OCI-LY7 (cell line): ENCODE measurements at regions not wholly inside any gene's neighbourhood (a gene's known extent, or its start where the extent isn't known, plus 50 kb on each side); places are given as distances from the start of the nearest gene placed in this dataset.

Experiments
- BruUV-seq: library from RNA; stranded (reverse); fragments of 400-500 nt; replicated peaks from 2 replicates; lab custom pipeline; 2021; lab: Mats Ljungman, UMichigan
- CTCF ChIA-PET: fragments of 300-600 bp; sonication (Branson Sonifier 250); formaldehyde crosslinking; loops from one replicate; lab custom pipeline; 2022; ENCODE audit warnings: antibody characterized with exemption; ENCODE audit not compliant: unreplicated experiment; lab: Charles Lee
- POLR2A ChIA-PET: fragments of 300-600 bp; sonication (Branson Sonifier 250); formaldehyde crosslinking; loops from one replicate; lab custom pipeline; 2022; ENCODE audit warnings: antibody characterized with exemption; lab: Charles Lee
- DNase-seq: peaks from one replicate; pipeline ENCODE4 v3.0.0-alpha.2; 2015; ENCODE audit warnings: low spot score
- H2AFZ ChIP-seq: fragments of 200-600 bp; sonication (generic), shearing (Covaris generic); 2 replicates; pipeline ENCODE4 v1.6.1; 2014; ENCODE audit warnings: mild to moderate bottlenecking, antibody characterized with exemption, low read length, moderate library complexity
- H3K27ac ChIP-seq: fragments of 200-600 bp; sonication (generic); 2 replicates; pipeline ENCODE4 v1.5.1; 2014; ENCODE audit warnings: mixed run types, low read depth, mild to moderate bottlenecking, moderate library complexity, low read length, inconsistent platforms; ENCODE audit not compliant: poor library complexity, severe bottlenecking
- H3K36me3 ChIP-seq: fragments of 200-600 bp; sonication (generic); 2 replicates; pipeline ENCODE4 v1.6.1; 2014; ENCODE audit warnings: mild to moderate bottlenecking, antibody characterized with exemption, low read length, moderate library complexity, mixed read lengths; ENCODE audit not compliant: insufficient read depth
- H3K4me1 ChIP-seq: fragments of 200-600 bp; sonication (generic); 2 replicates; pipeline ENCODE4 v1.5.1; 2014; ENCODE audit warnings: mild to moderate bottlenecking, low read length; ENCODE audit not compliant: insufficient read depth, poor library complexity, severe bottlenecking
- H3K4me2 ChIP-seq: fragments of 200-600 bp; sonication (generic); 2 replicates; pipeline ENCODE4 v1.6.1; 2014; ENCODE audit warnings: mild to moderate bottlenecking, low read length
- H3K4me3 ChIP-seq: fragments of 200-600 bp; sonication (generic); 2 replicates; pipeline ENCODE4 v1.5.1; 2014; ENCODE audit warnings: mild to moderate bottlenecking, low read depth, low read length; ENCODE audit not compliant: poor library complexity, severe bottlenecking
- H3K79me2 ChIP-seq: fragments of 200-600 bp; sonication (generic); 2 replicates; pipeline ENCODE4 v1.6.1; 2016; ENCODE audit warnings: low read depth, mild to moderate bottlenecking, low read length, moderate library complexity, mixed read lengths; ENCODE audit not compliant: insufficient read depth
- H3K9me2 ChIP-seq: fragments of 200-600 bp; sonication (generic); 2 replicates; pipeline ENCODE4 v1.6.1; 2016; ENCODE audit warnings: mild to moderate bottlenecking, low read length, mixed read lengths; ENCODE audit not compliant: insufficient read depth
- H3K9me3 ChIP-seq: fragments of 200-600 bp; sonication (generic); 2 replicates; pipeline ENCODE4 v1.6.1; 2014; ENCODE audit warnings: mild to moderate bottlenecking, mixed run types, low read length, mixed read lengths
- H4K20me1 ChIP-seq: fragments of 200-600 bp; sonication (generic); 2 replicates; pipeline ENCODE4 v1.6.1; 2014; ENCODE audit warnings: mild to moderate bottlenecking, antibody characterized with exemption, low read length, moderate library complexity, mixed read lengths; ENCODE audit not compliant: insufficient read depth
- CTCF ChIP-seq: fragments of 200-600 bp; sonication (generic); conservative IDR thresholded peaks from 2 replicates; pipeline ENCODE4 v1.5.1; 2014; ENCODE audit warnings: mild to moderate bottlenecking, antibody characterized with exemption, low read length, moderate library complexity, mixed read lengths
- EZH2phosphoT487 ChIP-seq: fragments of 200-600 bp; sonication (generic); IDR thresholded peaks from 2 replicates; pipeline ENCODE4 v1.6.1; 2018; ENCODE audit warnings: low read depth, borderline replicate concordance, mild to moderate bottlenecking, mixed run types, antibody characterized with exemption, low read length, moderate library complexity, mixed read lengths
- intact Hi-C: fragments of 100-400 bp; cut with micrococcal nuclease; formaldehyde crosslinking; loops from one replicate; pipeline ENCODE4 v1.10.0; 2022; ENCODE audit not compliant: unreplicated experiment

- ChIA-PET POLR2A (no interaction called here), CTCF (no interaction called here)
- Histone ChIP-seq H3K4me3 (no peak overlapping the region), H3K27ac (no peak overlapping the region), H3K4me1 (peaks cover 21% of the 10 kb centered on the region), H3K9me2 (no peaks in the 10 kb centered on the region), H3K79me2 (no peaks in the 10 kb centered on the region), H3K4me2 (no peak overlapping the region), H3K36me3 (no peaks in the 10 kb centered on the region), H2AFZ (no peak overlapping the region), H3K9me3 (no peaks in the 10 kb centered on the region), H4K20me1 (no peaks in the 10 kb centered on the region)
- intact Hi-C loops, result no loop called here
- DNase-seq, result no peak
- no TSS peak for BruUV-seq
- no peak for TF ChIP-seq EZH2phosphoT487
- TF ChIP-seq CTCF, result no peak
Observed at GRCh38 chr5:33304601-33305000, 136.2 kb upstream of the TARS1 start.

- POLR2A ChIA-PET, result no interaction called here
- H2AFZ ChIP-seq, result no peak overlapping the region
- no peak for TF ChIP-seq EZH2phosphoT487
- intact Hi-C loops, result no loop called here
- no peak overlapping the region for H3K4me2 ChIP-seq
- peaks cover 11% of the 10 kb centered on the region for H3K4me1 ChIP-seq
- H3K9me3 ChIP-seq, result no peaks in the 10 kb centered on the region
- no peaks in the 10 kb centered on the region for H3K79me2 ChIP-seq
- H3K36me3 ChIP-seq, result no peaks in the 10 kb centered on the region
- H3K4me3 ChIP-seq, result no peak overlapping the region
- no peaks in the 10 kb centered on the region for H3K9me2 ChIP-seq
- no peak overlapping the region for H3K27ac ChIP-seq
- DNase-seq, result no peak
- no TSS peak for BruUV-seq
- no peaks in the 10 kb centered on the region for H4K20me1 ChIP-seq
- CTCF ChIA-PET, result no interaction called here
Observed at GRCh38 chr5:33305572-33305971, 135.2 kb upstream of the TARS1 start.

GRCh38 chr5:33306758-33307157 lies 134.0 kb upstream of the TARS1 start:
- Histone ChIP-seq H4K20me1 (no peaks in the 10 kb centered on the region), H3K79me2 (no peaks in the 10 kb centered on the region), H3K4me3 (no peak overlapping the region), H3K4me2 (no peak overlapping the region), H3K4me1 (peaks cover 9% of the 10 kb centered on the region), H3K9me2 (no peaks in the 10 kb centered on the region), H2AFZ (no peak overlapping the region), H3K36me3 (no peaks in the 10 kb centered on the region), H3K27ac (no peak overlapping the region), H3K9me3 (no peaks in the 10 kb centered on the region)
- ChIA-PET CTCF (no interaction called here), POLR2A (no interaction called here)
- BruUV-seq, result no TSS peak
- DNase-seq, result no peak
- intact Hi-C loops, result no loop called here
- no peak for TF ChIP-seq EZH2phosphoT487
- no peak for TF ChIP-seq CTCF
